ENCODE measurements at regions not wholly inside any gene's neighbourhood (a gene's known extent, or its start where the extent isn't known, plus 50 kb on each side); places are given as distances from the start of the nearest gene placed in this dataset.

- CTCF ChIA-PET = no interaction called here
- no peak for DNase-seq (ENCODE audit: extremely low spot score)
- POLR2A ChIA-PET = no interaction called here
- no peak for TF ChIP-seq CTCF (IDR thresholded peaks at IDR 0.05; ENCODE audit: control extremely low read depth, extremely low read depth, low read depth, missing control alignments)
These were observed 614.1 kb upstream of the CDH9 start for GRCh38 chr5:27652505-27652904.

GRCh38 chr5:27639005-27639612 lies 600.7 kb upstream of the CDH9 start:
- DNase-seq (ENCODE audit: extremely low spot score) = no peak
- POLR2A ChIA-PET = no interaction called here
- CTCF ChIA-PET = no interaction called here
- TF ChIP-seq CTCF (IDR thresholded peaks at IDR 0.05; ENCODE audit: control extremely low read depth, extremely low read depth, low read depth, missing control alignments) = no peak

- ChIA-PET CTCF (no interaction called here), POLR2A (no interaction called here)
- DNase-seq (ENCODE audit: extremely low spot score) = no peak
- TF ChIP-seq CTCF (IDR thresholded peaks at IDR 0.05; ENCODE audit: control extremely low read depth, extremely low read depth, low read depth, missing control alignments) = no peak
These were observed 581.6 kb upstream of the CDH9 start for GRCh38 chr5:27619982-27620381.

GRCh38 chr5:27612161-27612560 lies 573.8 kb upstream of the CDH9 start:
- POLR2A ChIA-PET = no interaction called here

GRCh38 chr5:27608992-27609391 lies 570.6 kb upstream of the CDH9 start:
- ChIA-PET CTCF (interaction anchor here (0.8 kb wide), 1 partner anchor 18 kb away, joined by 3 read pairs; no protein-coding TSS in a partner anchor), POLR2A (no interaction called here)
- TF ChIP-seq CTCF (IDR thresholded peaks at IDR 0.05; ENCODE audit: control extremely low read depth, extremely low read depth, low read depth, missing control alignments) = no peak
- DNase-seq (ENCODE audit: extremely low spot score) = no peak

More at GRCh38 chr5:27612161-27612560, 573.8 kb upstream of the CDH9 start:
- no peak for DNase-seq (ENCODE audit: extremely low spot score)
- TF ChIP-seq CTCF (IDR thresholded peaks at IDR 0.05; ENCODE audit: control extremely low read depth, extremely low read depth, low read depth, missing control alignments) = no peak
- CTCF ChIA-PET = no interaction called here

- DNase-seq (ENCODE audit: extremely low spot score) = no peak
- POLR2A ChIA-PET = no interaction called here
- no peak for TF ChIP-seq CTCF (IDR thresholded peaks at IDR 0.05; ENCODE audit: control extremely low read depth, extremely low read depth, low read depth, missing control alignments)
- CTCF ChIA-PET = no interaction called here
These were observed 560.2 kb upstream of the CDH9 start for GRCh38 chr5:27598576-27598975.

GRCh38 chr5:27594141-27594540 lies 555.8 kb upstream of the CDH9 start:
- no peak for DNase-seq (ENCODE audit: extremely low spot score)
- ChIA-PET POLR2A (no interaction called here), CTCF (no interaction called here)
- TF ChIP-seq CTCF (IDR thresholded peaks at IDR 0.05; ENCODE audit: control extremely low read depth, extremely low read depth, low read depth, missing control alignments) = no peak

All from GM10248 (cell line).